Neural cell (in vitro differentiated cells): ENCODE measurements at regions not wholly inside any gene's neighbourhood (a gene's known extent, or its start where the extent isn't known, plus 50 kb on each side); places are given as distances from the start of the nearest gene placed in this dataset.
"Not testable (repeated sequence)": the region's sequence is repeated elsewhere in the genome, so short reads cannot be mapped to it uniquely, and the experiment has no call there.

ENCODE experiments used
- CTCF ChIP-seq: fragments of 450-650 bp; IDR thresholded peaks from 2 replicates; pipeline ENCODE4 v1.5.1; 2014; ENCODE audit warnings: antibody characterized with exemption, mild to moderate bottlenecking, moderate library complexity; ENCODE audit not compliant: poor library complexity, severe bottlenecking
- EP300 ChIP-seq: fragments of 450-650 bp; conservative IDR thresholded peaks from 2 replicates; pipeline ENCODE4 v1.6.1; 2014; ENCODE audit warnings: antibody characterized with exemption, mild to moderate bottlenecking, moderate library complexity; ENCODE audit not compliant: poor library complexity, severe bottlenecking
- EZH2 ChIP-seq: fragments of 200-600, 300-800 bp; shearing (Covaris generic), sonication (generic); IDR thresholded peaks from 2 replicates; pipeline ENCODE4 v1.6.1; 2014; ENCODE audit warnings: antibody characterized with exemption, low read length, borderline replicate concordance, mild to moderate bottlenecking; ENCODE audit not compliant: insufficient read depth, poor library complexity, severe bottlenecking
- MXI1 ChIP-seq: fragments of 450-650 bp; conservative IDR thresholded peaks from 2 replicates; pipeline ENCODE4 v1.6.1; 2014; ENCODE audit warnings: antibody characterized with exemption, mild to moderate bottlenecking; ENCODE audit not compliant: poor library complexity, severe bottlenecking
- POLR2AphosphoS5 ChIP-seq: IDR thresholded peaks from 2 replicates; pipeline ENCODE4 v1.6.1; 2012
- RAD21 ChIP-seq: fragments of 450-650 bp; conservative IDR thresholded peaks from 2 replicates; pipeline ENCODE4 v1.6.1; 2014; ENCODE audit warnings: antibody characterized with exemption, mild to moderate bottlenecking, moderate library complexity
- REST ChIP-seq: IDR thresholded peaks from 2 replicates; pipeline ENCODE4 v1.6.1; 2012; ENCODE audit warnings: borderline replicate concordance
- TAF1 ChIP-seq: IDR thresholded peaks from 2 replicates; pipeline ENCODE4 v1.6.1; 2012; ENCODE audit warnings: low read depth

- not testable (repeated sequence) for TF ChIP-seq CTCF, EP300, MXI1, EZH2, REST, TAF1, POLR2AphosphoS5, RAD21
These were observed 52.7 kb upstream of the SGIP1 start for GRCh38 chr1:66481215-66481614.
